HepG2 (cell line): ENCODE measurements at regions not wholly inside any gene's neighbourhood (a gene's known extent, or its start where the extent isn't known, plus 50 kb on each side); places are given as distances from the start of the nearest gene placed in this dataset.

Source experiments
- ATAC-seq: fragments of 200-7000 bp; cut with Tn5 transposase; 3 replicates; pipeline ENCODE4 v1.9.1; 2020; ENCODE audit warnings: mild to moderate bottlenecking, moderate library complexity
- BruUV-seq: library from RNA; stranded (reverse); fragments of 400-500 nt; replicated peaks from 2 replicates; lab custom pipeline; 2021; lab: Mats Ljungman, UMichigan
- CTCF ChIA-PET: fragments of 300-600 bp; formaldehyde crosslinking; extraction: SDS; loops from one replicate; lab custom pipeline; 2021; ENCODE audit warnings: low total read pairs, inconsistent platforms, low intra/inter-chr PET ratio; lab: Yijun Ruan, JAX
- POLR2A ChIA-PET: fragments of 350-600 bp; sonication (Branson Sonifier 250); formaldehyde crosslinking; loops from one replicate; lab custom pipeline; 2020; ENCODE audit warnings: antibody characterized with exemption, inconsistent platforms; lab: Yijun Ruan, JAX
- DNase-seq: peaks from one replicate; pipeline ENCODE4 v3.0.0-alpha.2; 2015; ENCODE audit warnings: low spot score
- FAIRE-seq: peaks from 3 replicates; lab custom pipeline; 2011; peaks lifted over from hg19 to GRCh38; lab: Jason Lieb, UNC
- H2AFZ ChIP-seq: one replicate; pipeline ENCODE4 v1.6.1; 2011; ENCODE audit warnings: low read length, inconsistent platforms
- H3K27ac ChIP-seq: fragments of 300-600 bp; 3 replicates; pipeline ENCODE4 v1.8.0; 2011; ENCODE audit warnings: mixed run types, mild to moderate bottlenecking, mixed read lengths, low read length, inconsistent platforms; ENCODE audit not compliant: insufficient read depth; ENCODE audit errors: extremely low read length
- H3K27me3 ChIP-seq, 2 experiments: fragments of 200-600 bp in 1 of 2; 2 replicates in 1 of 2; 3 replicates in 1 of 2; pipeline versions ENCODE4 v1.6.0 to v1.8.0; 2011; ENCODE audit warnings: low read length in 2 of 2, mild to moderate bottlenecking in 2 of 2, moderate library complexity in 2 of 2, inconsistent platforms in 1 of 2; ENCODE audit not compliant: insufficient read depth in 2 of 2, control insufficient read depth in 1 of 2
- H3K36me3 ChIP-seq, 2 experiments: fragments of 200-600 bp in 1 of 2; replicated peaks in 1 of 2; 2 replicates in 1 of 2; 3 replicates in 1 of 2; pipeline versions ENCODE4 v1.5.1 to v1.8.0; 2011; ENCODE audit warnings: low read length in 2 of 2, inconsistent platforms in 1 of 2; ENCODE audit not compliant: insufficient read depth in 2 of 2, control insufficient read depth in 1 of 2
- H3K4me1 ChIP-seq: 2 replicates; pipeline ENCODE4 v1.5.1; 2012; ENCODE audit warnings: low read length, inconsistent platforms; ENCODE audit not compliant: insufficient read depth
- H3K4me2 ChIP-seq: 2 replicates; pipeline ENCODE4 v1.6.0; 2011; ENCODE audit warnings: low read depth, low read length, inconsistent platforms
- H3K4me3 ChIP-seq, 3 experiments: fragments of 200-600 bp in 1 of 3; sonication (generic), shearing (Covaris generic) in 1 of 3; replicated peaks in 1 of 3; 2 replicates each; pipeline ENCODE4 v1.5.1; 2011 to 2016; ENCODE audit warnings: low read length in 3 of 3, inconsistent platforms in 2 of 3, low read depth in 2 of 3, mild to moderate bottlenecking in 2 of 3, control low read depth in 1 of 3, mixed read lengths in 1 of 3; ENCODE audit not compliant: insufficient read depth in 1 of 3
- H3K79me2 ChIP-seq: one replicate; pipeline ENCODE4 v1.6.1; 2011; ENCODE audit warnings: low read length, inconsistent platforms; ENCODE audit not compliant: insufficient read depth
- H3K9ac ChIP-seq: 2 replicates; pipeline ENCODE4 v1.6.0; 2011; ENCODE audit warnings: mild to moderate bottlenecking, low read depth, low read length, inconsistent platforms; ENCODE audit not compliant: insufficient read depth
- H3K9me3 ChIP-seq: 2 replicates; pipeline ENCODE4 v1.5.1; 2012; ENCODE audit warnings: mild to moderate bottlenecking, low read length
- H4K20me1 ChIP-seq: 2 replicates; pipeline ENCODE4 v1.6.0; 2011; ENCODE audit warnings: inconsistent platforms, mild to moderate bottlenecking, low read length, moderate library complexity; ENCODE audit not compliant: insufficient read depth
- EED ChIP-seq: sonication (generic); formaldehyde crosslinking; IDR thresholded peaks from 2 replicates; pipeline ENCODE4 v1.5.0; 2020; ENCODE audit warnings: mild to moderate bottlenecking, missing genetic modification reagents
- IRX3 ChIP-seq: sonication (generic); formaldehyde crosslinking; IDR thresholded peaks from 2 replicates; pipeline ENCODE4 v1.8.1; 2023; ENCODE audit warnings: mild to moderate bottlenecking, low read depth, missing genetic modification reagents, borderline replicate concordance
- MIXL1 ChIP-seq: IDR thresholded peaks from 2 replicates; pipeline ENCODE4 v1.6.1; 2016
- MXI1 ChIP-seq: IDR thresholded peaks from 3 replicates; pipeline ENCODE4 v1.6.1; 2012; ENCODE audit warnings: low read depth, low read length, inconsistent platforms, borderline replicate concordance
- PATZ1 ChIP-seq: sonication (generic); formaldehyde crosslinking; IDR thresholded peaks from 2 replicates; pipeline ENCODE4 v1.4.0; 2020; ENCODE audit warnings: missing genetic modification reagents
- PPARG ChIP-seq: conservative IDR thresholded peaks from 2 replicates; pipeline ENCODE4 v1.6.1; 2016; ENCODE audit warnings: missing biosample characterization, missing genetic modification reagents
- SETDB1 ChIP-seq: sonication (generic); formaldehyde crosslinking; IDR thresholded peaks from 2 replicates; pipeline ENCODE4 v1.5.1; 2020; ENCODE audit warnings: missing genetic modification reagents, mild to moderate bottlenecking, borderline replicate concordance
- ZFP41 ChIP-seq: sonication (generic); formaldehyde crosslinking; IDR thresholded peaks from 2 replicates; pipeline ENCODE4 v1.4.0; 2020; ENCODE audit warnings: mild to moderate bottlenecking, missing genetic modification reagents, borderline replicate concordance
- ZFX ChIP-seq: sonication (generic); formaldehyde crosslinking; IDR thresholded peaks from 2 replicates; pipeline ENCODE4 v1.4.0; 2020; ENCODE audit warnings: mild to moderate bottlenecking, low read depth, missing genetic modification reagents, moderate library complexity
- ZNF124 ChIP-seq: sonication (generic); formaldehyde crosslinking; IDR thresholded peaks from 2 replicates; pipeline ENCODE4 v1.4.0; 2020; ENCODE audit warnings: missing genetic modification reagents
- ZNF549 ChIP-seq: sonication (generic); formaldehyde crosslinking; IDR thresholded peaks from 2 replicates; pipeline ENCODE4 v1.5.0; 2020; ENCODE audit warnings: missing genetic modification reagents
- ZNF572 ChIP-seq: sonication (generic); formaldehyde crosslinking; IDR thresholded peaks from 2 replicates; pipeline ENCODE4 v1.5.1; 2020; ENCODE audit warnings: mild to moderate bottlenecking, missing genetic modification reagents
- ZNF629 ChIP-seq: sonication (generic); formaldehyde crosslinking; conservative IDR thresholded peaks from 2 replicates; pipeline ENCODE4 v1.5.0; 2020; ENCODE audit warnings: missing genetic modification reagents
- ZNF773 ChIP-seq: sonication (generic); formaldehyde crosslinking; IDR thresholded peaks from 2 replicates; pipeline ENCODE4 v1.4.0; 2020; ENCODE audit warnings: missing genetic modification reagents, borderline replicate concordance
- ZNF792 ChIP-seq: IDR thresholded peaks from 2 replicates; pipeline ENCODE4 v1.6.1; 2016
- WGBS: methylation state at CpG from one replicate; pipeline ENCODE4 v1.1.6; 2017; ENCODE audit warnings: low lambda C conversion rate; 5-methylcytosine and 5-hydroxymethylcytosine counted together
- in situ Hi-C: cut with HindIII; loops from 2 replicates; pipeline ENCODE4 v1.10.0; 2017; ENCODE audit warnings: low pct_unique_long_range_greater_than_20kb; ENCODE audit not compliant: extremely low pct_ligation_motif_present
- intact Hi-C: fragments of 100-400 bp; cut with micrococcal nuclease; formaldehyde crosslinking; loops from one replicate; pipeline ENCODE4 v1.10.0; 2022; ENCODE audit not compliant: unreplicated experiment

- no peak for TF ChIP-seq MIXL1 (CRISPR knock-in tag)
- no peak for TF ChIP-seq ZNF572 (CRISPR knock-in tag)
- no peak for TF ChIP-seq ZFX (CRISPR knock-in tag)
- TF ChIP-seq ZFP41 = no peak
- no peak for TF ChIP-seq EED (CRISPR knock-in tag)
- TF ChIP-seq ZNF549 (CRISPR knock-in tag) = no peak
- no peak for TF ChIP-seq ZNF124
- TF ChIP-seq IRX3 (CRISPR knock-in tag) = no peak
- no peak for TF ChIP-seq MXI1
- no peak for TF ChIP-seq SETDB1
- TF ChIP-seq PPARG (CRISPR knock-in tag) = no peak
- TF ChIP-seq ZNF629 (CRISPR knock-in tag) = no peak
- TF ChIP-seq ZNF792 (CRISPR knock-in tag) = no peak
- no peak for TF ChIP-seq PATZ1 (CRISPR knock-in tag)
- TF ChIP-seq ZNF773 (CRISPR knock-in tag) = no peak
- peaks cover 0 to 6% of the 10 kb centered on the region in 2 experiments; a peak in 2 of 5 replicates for H3K27me3 ChIP-seq
- no peak overlapping the region for H3K9ac ChIP-seq
- FAIRE-seq = no peak
- intact Hi-C loops = no loop called here
- no peaks in the 10 kb centered on the region for H3K9me3 ChIP-seq
- H3K4me2 ChIP-seq = no peak overlapping the region
- H2AFZ ChIP-seq = no peak overlapping the region
- no peaks in the 10 kb centered on the region for H3K36me3 ChIP-seq
- no peak overlapping the region for H3K27ac ChIP-seq
- no peak overlapping the region for H3K4me3 ChIP-seq
- in situ Hi-C loops = no loop called here
- no peaks in the 10 kb centered on the region for H3K79me2 ChIP-seq
- ChIA-PET CTCF (no interaction called here), POLR2A (no interaction called here)
- 0% methylated on average over 2 of the region's 2 CpGs for WGBS
- H4K20me1 ChIP-seq = no peaks in the 10 kb centered on the region
- no TSS peak for BruUV-seq
- DNase-seq = no peak
- ATAC-seq = no peak
- H3K4me1 ChIP-seq = no peaks in the 10 kb centered on the region
These were observed 132.6 kb upstream of the PROK2 start for GRCh38 chr3:71917545-71917944.
